ENCODE measurements at regions not wholly inside any gene's neighbourhood (a gene's known extent, or its start where the extent isn't known, plus 50 kb on each side); places are given as distances from the start of the nearest gene placed in this dataset.

- WGBS = 86% methylated on average over 1 of the region's 1 CpG
- TF ChIP-seq RAD21 (IDR thresholded peaks at IDR 0.05) = no peak
- TF ChIP-seq ZBTB33 (IDR thresholded peaks at IDR 0.05) = no peak
- TF ChIP-seq JUND (IDR thresholded peaks at IDR 0.05) = no peak
- TF ChIP-seq HNF4G (IDR thresholded peaks at IDR 0.05) = no peak
- TF ChIP-seq, protein P1, sequence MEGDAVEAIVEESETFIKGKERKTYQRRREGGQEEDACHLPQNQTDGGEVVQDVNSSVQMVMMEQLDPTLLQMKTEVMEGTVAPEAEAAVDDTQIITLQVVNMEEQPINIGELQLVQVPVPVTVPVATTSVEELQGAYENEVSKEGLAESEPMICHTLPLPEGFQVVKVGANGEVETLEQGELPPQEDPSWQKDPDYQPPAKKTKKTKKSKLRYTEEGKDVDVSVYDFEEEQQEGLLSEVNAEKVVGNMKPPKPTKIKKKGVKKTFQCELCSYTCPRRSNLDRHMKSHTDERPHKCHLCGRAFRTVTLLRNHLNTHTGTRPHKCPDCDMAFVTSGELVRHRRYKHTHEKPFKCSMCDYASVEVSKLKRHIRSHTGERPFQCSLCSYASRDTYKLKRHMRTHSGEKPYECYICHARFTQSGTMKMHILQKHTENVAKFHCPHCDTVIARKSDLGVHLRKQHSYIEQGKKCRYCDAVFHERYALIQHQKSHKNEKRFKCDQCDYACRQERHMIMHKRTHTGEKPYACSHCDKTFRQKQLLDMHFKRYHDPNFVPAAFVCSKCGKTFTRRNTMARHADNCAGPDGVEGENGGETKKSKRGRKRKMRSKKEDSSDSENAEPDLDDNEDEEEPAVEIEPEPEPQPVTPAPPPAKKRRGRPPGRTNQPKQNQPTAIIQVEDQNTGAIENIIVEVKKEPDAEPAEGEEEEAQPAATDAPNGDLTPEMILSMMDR (IDR thresholded peaks at IDR 0.05; ENCODE audit: low read depth, low read length, missing input control) = no peak
- no peak for TF ChIP-seq HNF4A (conservative IDR thresholded peaks at IDR 0.05)
- TF ChIP-seq FOXA2 (IDR thresholded peaks at IDR 0.05) = no peak
- TF ChIP-seq FOXA1 (IDR thresholded peaks at IDR 0.05) = no peak
- TF ChIP-seq RXRA (IDR thresholded peaks at IDR 0.05) = no peak
- no peak for TF ChIP-seq YY1 (IDR thresholded peaks at IDR 0.05)
- TF ChIP-seq NR2F2 (IDR thresholded peaks at IDR 0.05) = no peak
- TF ChIP-seq TAF1 (conservative IDR thresholded peaks at IDR 0.05) = no peak
- TF ChIP-seq EGR1 (IDR thresholded peaks at IDR 0.05; ENCODE audit: low read depth in 2 of 2) = no peak
- no peak for TF ChIP-seq REST (IDR thresholded peaks at IDR 0.05)
- no peak for TF ChIP-seq MAX (IDR thresholded peaks at IDR 0.05)
- TF ChIP-seq, protein P2, sequence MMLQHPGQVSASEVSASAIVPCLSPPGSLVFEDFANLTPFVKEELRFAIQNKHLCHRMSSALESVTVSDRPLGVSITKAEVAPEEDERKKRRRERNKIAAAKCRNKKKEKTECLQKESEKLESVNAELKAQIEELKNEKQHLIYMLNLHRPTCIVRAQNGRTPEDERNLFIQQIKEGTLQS (IDR thresholded peaks at IDR 0.05) = no peak
Measured at GRCh38 chr3:189494632-189495031, 136.6 kb upstream of the TP63 start.

More at GRCh38 chr3:189494632-189495031, 136.6 kb upstream of the TP63 start:
- no peaks in the 10 kb centered on the region for H3K27me3 ChIP-seq (ENCODE audit: control insufficient read depth in 4 of 4, insufficient read depth in 4 of 4, low read length in 3 of 4)
- H3K9ac ChIP-seq (ENCODE audit: low read depth in 1 of 2, low read length in 2 of 2) = no peak overlapping the region
- H3K27ac ChIP-seq (ENCODE audit: low read depth in 1 of 2, low read length in 2 of 2) = no peak overlapping the region
- no peaks in the 10 kb centered on the region for H3K4me1 ChIP-seq (ENCODE audit: control insufficient read depth in 4 of 4, insufficient read depth in 4 of 4, low read length in 3 of 4)
- no peak for DNase-seq (ENCODE audit: low spot score)
- H3K9me3 ChIP-seq (ENCODE audit: control insufficient read depth in 4 of 4, low read length in 3 of 4) = no peaks in the 10 kb centered on the region
- peaks cover 0 to 1% (median 0%) of the 10 kb centered on the region in 4 donors for H3K36me3 ChIP-seq (ENCODE audit: control insufficient read depth in 4 of 4, insufficient read depth in 3 of 4, low read depth in 1 of 4, low read length in 3 of 4)
- no peak overlapping the region for H3K4me3 ChIP-seq (ENCODE audit: low read depth in 1 of 3, low read length in 3 of 3)

Data from liver (tissue), 8 donors.